Gastroesophageal sphincter (tissue), 3 donors: ENCODE measurements at regions not wholly inside any gene's neighbourhood (a gene's known extent, or its start where the extent isn't known, plus 50 kb on each side); places are given as distances from the start of the nearest gene placed in this dataset.

Experiments
- CTCF ChIP-seq, 4 experiments: fragments of 200-600 bp in 2 of 4; fragments of 450-650 bp in 2 of 4; sonication (generic) in 1 of 4; IDR thresholded peaks; one replicate each; pipeline ENCODE4 v1.5.1; 2017 to 2019; ENCODE audit warnings: antibody characterized with exemption in 4 of 4, mild to moderate bottlenecking in 2 of 4, moderate library complexity in 2 of 4
- EP300 ChIP-seq: sonication (generic); formaldehyde crosslinking; IDR thresholded peaks from one replicate; pipeline ENCODE4 v1.6.1; 2017; ENCODE audit warnings: antibody characterized with exemption, mild to moderate bottlenecking
- POLR2A ChIP-seq, 2 donors: fragments of 450-650 bp; IDR thresholded peaks; one replicate each; pipeline ENCODE4 v1.6.1; 2017; ENCODE audit warnings: antibody characterized with exemption in 2 of 2, mild to moderate bottlenecking in 2 of 2, moderate library complexity in 1 of 2
- POLR2AphosphoS5 ChIP-seq: sonication (generic); formaldehyde crosslinking; IDR thresholded peaks from one replicate; pipeline ENCODE4 v1.6.1; 2017; ENCODE audit warnings: antibody characterized with exemption

DNA sequence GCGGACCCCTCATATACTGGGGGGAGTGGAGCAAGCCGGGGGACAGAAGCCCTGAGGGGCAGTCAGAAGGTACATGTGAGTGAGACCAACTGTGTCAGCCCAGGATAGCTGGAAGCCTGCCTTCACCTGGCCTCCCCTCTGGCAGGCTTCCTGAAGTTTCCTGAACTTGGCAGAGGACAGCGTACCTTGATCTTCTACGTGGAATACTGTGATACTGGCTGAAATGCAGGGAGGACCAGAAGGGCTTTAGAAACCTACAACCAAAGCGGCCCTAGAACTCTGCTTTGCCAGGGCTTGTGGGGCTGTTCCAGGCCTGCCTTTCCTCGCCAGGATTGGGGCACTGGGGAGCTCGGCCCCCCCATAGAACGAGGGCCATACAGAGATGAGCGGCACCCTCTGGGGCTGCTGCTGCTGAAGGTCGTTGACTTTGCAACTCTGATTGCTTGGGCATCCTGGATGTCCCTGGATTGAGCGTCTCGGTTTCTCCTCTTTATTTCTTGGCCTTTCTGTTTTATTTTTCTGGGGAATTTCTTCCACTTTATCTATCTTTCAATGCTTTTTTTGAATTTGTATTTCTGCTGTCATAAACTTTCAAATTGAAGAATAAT lies 66.5 kb downstream of the SLC25A47 start:
- TF ChIP-seq CTCF (IDR thresholded peaks at IDR 0.05) (no peak), EP300 (no peak), POLR2AphosphoS5 (no peak), POLR2A (IDR thresholded peaks at IDR 0.05) (no peak)
